OCI-LY1 (cell line): ENCODE measurements at regions not wholly inside any gene's neighbourhood (a gene's known extent, or its start where the extent isn't known, plus 50 kb on each side); places are given as distances from the start of the nearest gene placed in this dataset.

Source experiments
- H2AFZ ChIP-seq: fragments of 200-600 bp; sonication (generic), shearing (Covaris generic); 2 replicates; pipeline ENCODE4 v1.6.0; 2014; ENCODE audit warnings: antibody characterized with exemption, mild to moderate bottlenecking, low read length
- H3F3A ChIP-seq: fragments of 200-600 bp; sonication (generic), shearing (Covaris generic); 2 replicates; pipeline ENCODE4 v1.6.0; 2014; ENCODE audit warnings: mild to moderate bottlenecking, antibody characterized with exemption, low read length, moderate library complexity; ENCODE audit not compliant: insufficient read depth
- H3K27ac ChIP-seq: fragments of 200-600 bp; sonication (generic); 2 replicates; pipeline ENCODE4 v1.5.1; 2014; ENCODE audit warnings: low read length, mixed run types, mild to moderate bottlenecking, low read depth; ENCODE audit not compliant: poor library complexity, severe bottlenecking
- H3K27me3 ChIP-seq: fragments of 200-600 bp; sonication (generic); 2 replicates; pipeline ENCODE4 v1.6.0; 2014; ENCODE audit warnings: antibody characterized with exemption, mild to moderate bottlenecking, low read length, moderate library complexity; ENCODE audit not compliant: insufficient read depth
- H3K36me3 ChIP-seq: fragments of 200-600 bp; sonication (generic); 2 replicates; pipeline ENCODE4 v1.6.1; 2014; ENCODE audit warnings: mild to moderate bottlenecking, antibody characterized with exemption, low read length, moderate library complexity, mixed read lengths; ENCODE audit not compliant: insufficient read depth
- H3K4me1 ChIP-seq: fragments of 200-600 bp; sonication (generic); 2 replicates; pipeline ENCODE4 v1.5.1; 2014; ENCODE audit warnings: mild to moderate bottlenecking, low read length, moderate library complexity; ENCODE audit not compliant: insufficient read depth, severe bottlenecking
- H3K4me2 ChIP-seq: fragments of 200-600 bp; sonication (generic), shearing (Covaris generic); 2 replicates; pipeline ENCODE4 v1.6.1; 2014; ENCODE audit warnings: low read length
- H3K4me3 ChIP-seq: fragments of 200-600 bp; sonication (generic); 2 replicates; pipeline ENCODE4 v1.5.1; 2014; ENCODE audit warnings: low read length, low read depth, mild to moderate bottlenecking, mixed read lengths; ENCODE audit not compliant: poor library complexity, severe bottlenecking
- H3K79me2 ChIP-seq: fragments of 200-600 bp; shearing (Covaris generic); 2 replicates; pipeline ENCODE4 v1.6.1; 2016; ENCODE audit warnings: mixed run types, low read length, mixed read lengths; ENCODE audit not compliant: insufficient read depth
- H3K9ac ChIP-seq: fragments of 200-600 bp; sonication (generic), shearing (Covaris generic); 2 replicates; pipeline ENCODE4 v1.6.1; 2014; ENCODE audit warnings: mild to moderate bottlenecking, low read length, mixed read lengths
- H3K9me2 ChIP-seq: fragments of 200-600 bp; sonication (generic), shearing (Covaris generic); 2 replicates; pipeline ENCODE4 v1.6.1; 2014; ENCODE audit warnings: low read depth, mild to moderate bottlenecking, low read length, mixed read lengths
- H3K9me3 ChIP-seq: fragments of 200-600 bp; shearing (Covaris generic); 2 replicates; pipeline ENCODE4 v1.6.1; 2014; ENCODE audit warnings: low read length, mixed read lengths
- H4K20me1 ChIP-seq: fragments of 200-600 bp; sonication (generic), shearing (Covaris generic); 2 replicates; pipeline ENCODE4 v1.6.0; 2016; ENCODE audit warnings: mild to moderate bottlenecking, low read length; ENCODE audit not compliant: insufficient read depth
- EZH2 ChIP-seq: fragments of 200-600 bp; sonication (generic), shearing (Covaris generic); IDR thresholded peaks from 2 replicates; pipeline ENCODE4 v1.8.0; 2017; ENCODE audit warnings: borderline replicate concordance, mixed run types, mild to moderate bottlenecking, antibody characterized with exemption, low read length, moderate library complexity, mixed read lengths
- TF ChIP-seq, protein P1 (sequence below): fragments of 200-600 bp; sonication (generic), shearing (Covaris generic); IDR thresholded peaks from 2 replicates; pipeline ENCODE4 v1.5.1; 2017; ENCODE audit warnings: mild to moderate bottlenecking, antibody characterized with exemption, low read length, moderate library complexity, mixed read lengths

DNA sequence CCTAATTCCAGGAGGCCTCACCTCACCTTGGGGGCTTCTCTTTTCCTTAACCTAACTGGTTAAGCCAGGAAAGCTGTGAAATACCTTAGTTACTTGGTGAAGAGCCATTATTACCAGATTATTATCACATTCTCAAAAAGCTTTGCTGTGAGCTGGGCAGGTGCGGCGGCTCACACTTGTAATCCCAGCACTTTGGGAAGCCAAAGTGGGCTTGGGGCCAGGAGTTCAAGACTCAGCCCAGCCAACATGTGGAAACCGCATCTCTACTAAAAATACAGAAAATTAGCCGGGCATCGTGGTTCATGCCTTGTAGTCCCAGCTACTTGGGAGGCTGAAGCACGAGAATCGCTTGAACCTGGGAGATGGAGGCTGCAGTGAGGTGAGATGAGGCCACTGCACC, 102.4 kb upstream of the KLF6 start:
- no peak overlapping the region for H3K9ac ChIP-seq
- H3K27ac ChIP-seq: no peak overlapping the region
- no peaks in the 10 kb centered on the region for H3K36me3 ChIP-seq
- no peaks in the 10 kb centered on the region for H3K9me3 ChIP-seq
- H3K4me3 ChIP-seq: no peak overlapping the region
- no peaks in the 10 kb centered on the region for H3K4me1 ChIP-seq
- H2AFZ ChIP-seq: no peak overlapping the region
- H3K4me2 ChIP-seq: no peak overlapping the region
- TF ChIP-seq EZH2: no peak
- TF ChIP-seq, protein P1, sequence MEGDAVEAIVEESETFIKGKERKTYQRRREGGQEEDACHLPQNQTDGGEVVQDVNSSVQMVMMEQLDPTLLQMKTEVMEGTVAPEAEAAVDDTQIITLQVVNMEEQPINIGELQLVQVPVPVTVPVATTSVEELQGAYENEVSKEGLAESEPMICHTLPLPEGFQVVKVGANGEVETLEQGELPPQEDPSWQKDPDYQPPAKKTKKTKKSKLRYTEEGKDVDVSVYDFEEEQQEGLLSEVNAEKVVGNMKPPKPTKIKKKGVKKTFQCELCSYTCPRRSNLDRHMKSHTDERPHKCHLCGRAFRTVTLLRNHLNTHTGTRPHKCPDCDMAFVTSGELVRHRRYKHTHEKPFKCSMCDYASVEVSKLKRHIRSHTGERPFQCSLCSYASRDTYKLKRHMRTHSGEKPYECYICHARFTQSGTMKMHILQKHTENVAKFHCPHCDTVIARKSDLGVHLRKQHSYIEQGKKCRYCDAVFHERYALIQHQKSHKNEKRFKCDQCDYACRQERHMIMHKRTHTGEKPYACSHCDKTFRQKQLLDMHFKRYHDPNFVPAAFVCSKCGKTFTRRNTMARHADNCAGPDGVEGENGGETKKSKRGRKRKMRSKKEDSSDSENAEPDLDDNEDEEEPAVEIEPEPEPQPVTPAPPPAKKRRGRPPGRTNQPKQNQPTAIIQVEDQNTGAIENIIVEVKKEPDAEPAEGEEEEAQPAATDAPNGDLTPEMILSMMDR: no peak
- H3F3A ChIP-seq: no peaks in the 10 kb centered on the region
- H4K20me1 ChIP-seq: no peaks in the 10 kb centered on the region
- peaks cover 5% of the 10 kb centered on the region; the same call in 1 of the 2 replicates for H3K27me3 ChIP-seq
- H3K9me2 ChIP-seq: no peaks in the 10 kb centered on the region
- no peaks in the 10 kb centered on the region for H3K79me2 ChIP-seq

DNA sequence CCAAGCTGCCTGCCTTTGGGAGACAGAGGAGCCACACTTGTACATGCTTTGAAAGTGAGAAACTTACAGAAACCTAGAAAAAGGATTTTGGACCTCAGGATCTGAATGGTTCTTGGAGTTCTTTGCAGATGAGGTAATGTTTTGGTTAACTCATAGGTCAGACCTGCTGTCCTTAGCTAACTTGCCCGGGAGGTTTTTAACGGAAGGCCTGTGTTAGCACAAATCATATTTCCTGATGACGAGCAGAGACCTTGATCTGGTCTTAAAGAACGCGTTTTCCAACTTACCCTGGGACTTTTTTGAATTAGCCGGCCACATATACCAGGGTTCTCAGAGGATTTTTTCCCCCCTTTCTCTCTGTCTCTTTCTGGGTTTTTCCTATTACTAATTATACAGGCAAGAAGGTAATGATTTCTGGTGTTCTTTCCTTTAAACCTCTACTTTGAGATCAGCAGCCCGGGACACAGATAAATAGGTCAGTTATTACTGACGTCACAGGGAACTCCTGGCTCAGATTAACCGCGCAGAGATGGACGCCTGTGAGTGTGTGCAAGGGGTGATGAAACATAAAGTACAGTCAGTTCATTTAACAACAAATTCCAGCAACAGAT, 101.7 kb upstream of the KLF6 start:
- no peak overlapping the region for H3K27ac ChIP-seq
- H3K4me2 ChIP-seq: no peak overlapping the region
- no peak overlapping the region for H2AFZ ChIP-seq

DNA sequence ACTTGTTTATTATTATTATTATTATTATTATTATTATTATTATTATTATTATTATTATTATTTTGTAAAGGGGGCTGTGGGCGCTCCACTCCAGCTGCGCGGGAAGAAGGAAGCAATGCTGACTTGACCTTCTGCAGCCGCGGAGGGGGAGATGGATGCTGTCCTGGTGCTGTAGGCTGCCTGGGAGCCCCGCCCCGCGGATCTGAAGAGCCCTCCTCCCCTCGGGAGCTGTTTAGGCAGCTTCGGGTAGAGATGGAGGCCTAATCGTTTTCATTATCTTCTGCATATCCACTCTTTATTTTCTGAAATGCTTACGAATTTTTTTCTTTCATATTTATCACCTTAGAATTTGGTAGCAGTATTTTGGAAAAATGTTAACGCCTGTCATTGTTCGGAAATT, 101.2 kb upstream of the KLF6 start:
- TF ChIP-seq, protein P1: no peak
- TF ChIP-seq EZH2: no peak
- H3K4me3 ChIP-seq: no peak overlapping the region
- H3K27ac ChIP-seq: no peak overlapping the region
- no peak overlapping the region for H2AFZ ChIP-seq
- no peaks in the 10 kb centered on the region for H3K79me2 ChIP-seq
- no peak overlapping the region for H3K9ac ChIP-seq
- peaks cover 5% of the 10 kb centered on the region; the same call in 1 of the 2 replicates for H3K27me3 ChIP-seq
- no peaks in the 10 kb centered on the region for H3K9me3 ChIP-seq
- no peak overlapping the region for H3K4me2 ChIP-seq
- no peaks in the 10 kb centered on the region for H3F3A ChIP-seq
- H3K4me1 ChIP-seq: no peaks in the 10 kb centered on the region
- no peaks in the 10 kb centered on the region for H3K9me2 ChIP-seq
- no peaks in the 10 kb centered on the region for H4K20me1 ChIP-seq
- H3K36me3 ChIP-seq: no peaks in the 10 kb centered on the region

More for the DNA sequence above, 101.7 kb upstream of the KLF6 start:
- Histone ChIP-seq H3F3A (no peaks in the 10 kb centered on the region), H3K4me3 (no peak overlapping the region), H3K9me2 (no peaks in the 10 kb centered on the region), H3K79me2 (no peaks in the 10 kb centered on the region), H3K9ac (no peak overlapping the region), H3K27me3 (peaks cover 5% of the 10 kb centered on the region; the same call in 1 of the 2 replicates), H4K20me1 (no peaks in the 10 kb centered on the region), H3K36me3 (no peaks in the 10 kb centered on the region), H3K4me1 (no peaks in the 10 kb centered on the region), H3K9me3 (no peaks in the 10 kb centered on the region)
- no peak for TF ChIP-seq EZH2
- TF ChIP-seq, protein P1: no peak
